T-helper 2 cell treated with Interferon-gamma antibody and Interleukin-4, amounts not matched to agents 5 μg/mL and 100 μg/mL, for 36 hours (primary cell): ENCODE measurements at regions not wholly inside any gene's neighbourhood (a gene's known extent, or its start where the extent isn't known, plus 50 kb on each side); places are given as distances from the start of the nearest gene placed in this dataset.
"Not testable (repeated sequence)": the region's sequence is repeated elsewhere in the genome, so short reads cannot be mapped to it uniquely, and the experiment has no call there.

ENCODE experiments used
- DNase-seq: peaks from one replicate; pipeline ENCODE4 v3.0.0; 2021; ENCODE audit warnings: low spot score
- H3K27ac Mint-ChIP-seq: one replicate; pipeline ENCODE4 v1.8.0; 2021; ENCODE audit warnings: mild to moderate bottlenecking, mixed read lengths
- H3K27me3 Mint-ChIP-seq: one replicate; pipeline ENCODE4 v1.8.0; 2021; ENCODE audit warnings: low read depth, mixed read lengths
- H3K36me3 Mint-ChIP-seq: one replicate; pipeline ENCODE4 v1.8.0; 2021; ENCODE audit warnings: low read depth, mixed read lengths
- H3K4me1 Mint-ChIP-seq: one replicate; pipeline ENCODE4 v1.8.0; 2021; ENCODE audit warnings: low read depth, mixed read lengths
- H3K4me3 Mint-ChIP-seq: one replicate; pipeline ENCODE4 v1.8.0; 2022; ENCODE audit warnings: mild to moderate bottlenecking, moderate library complexity, mixed read lengths
- H3K9me3 Mint-ChIP-seq: one replicate; pipeline ENCODE4 v1.8.0; 2021; ENCODE audit warnings: mixed read lengths

- H3K9me3 Mint-ChIP-seq: peaks cover 24% of the 10 kb centered on the region
- no peak for DNase-seq
- no peaks in the 10 kb centered on the region for H3K27me3 Mint-ChIP-seq
- H3K27ac Mint-ChIP-seq: no peak overlapping the region
- no peak overlapping the region for H3K4me3 Mint-ChIP-seq
- no peaks in the 10 kb centered on the region for H3K4me1 Mint-ChIP-seq
- H3K36me3 Mint-ChIP-seq: peaks cover 5% of the 10 kb centered on the region
Measured at GRCh38 chr12:96085475-96085874, 50.1 kb upstream of the LTA4H start.

GRCh38 chr12:96086190-96086589, 50.8 kb upstream of the LTA4H start:
- H3K27me3 Mint-ChIP-seq, H3K4me3 Mint-ChIP-seq, DNase-seq, H3K4me1 Mint-ChIP-seq, H3K36me3 Mint-ChIP-seq, H3K27ac Mint-ChIP-seq: not testable (repeated sequence)
- H3K9me3 Mint-ChIP-seq: peaks cover 28% of the 10 kb centered on the region

GRCh38 chr12:96091833-96092232, 56.4 kb upstream of the LTA4H start:
- Mint-ChIP-seq H3K4me3 (no peak overlapping the region), H3K27ac (no peak overlapping the region), H3K4me1 (peaks cover 18% of the 10 kb centered on the region), H3K9me3 (peaks cover 23% of the 10 kb centered on the region), H3K27me3 (no peaks in the 10 kb centered on the region), H3K36me3 (no peaks in the 10 kb centered on the region)
- DNase-seq: no peak

- Mint-ChIP-seq H3K9me3 (peaks cover 22% of the 10 kb centered on the region), H3K36me3 (no peaks in the 10 kb centered on the region), H3K27me3 (no peaks in the 10 kb centered on the region), H3K4me1 (peaks cover 23% of the 10 kb centered on the region), H3K4me3 (peak overlapping the region; percentile 35), H3K27ac (peak overlapping the region; percentile 3)
- DNase-seq: no peak
Measured at GRCh38 chr12:96093543-96094196, 58.3 kb upstream of the LTA4H start.

- peak overlapping the region; percentile 7 for H3K27ac Mint-ChIP-seq
- peak overlapping the region; percentile 35 for H3K4me3 Mint-ChIP-seq
- H3K27me3 Mint-ChIP-seq: no peaks in the 10 kb centered on the region
- H3K4me1 Mint-ChIP-seq: peaks cover 26% of the 10 kb centered on the region
- no peak for DNase-seq
- no peaks in the 10 kb centered on the region for H3K36me3 Mint-ChIP-seq
- H3K9me3 Mint-ChIP-seq: peaks cover 17% of the 10 kb centered on the region
Measured at GRCh38 chr12:96094201-96094600, 58.8 kb upstream of the LTA4H start.

- H3K4me3 Mint-ChIP-seq: no peak overlapping the region
- peaks cover 2% of the 10 kb centered on the region for H3K36me3 Mint-ChIP-seq
- H3K27me3 Mint-ChIP-seq: no peaks in the 10 kb centered on the region
- no peak for DNase-seq
- no peak overlapping the region for H3K27ac Mint-ChIP-seq
- peaks cover 36% of the 10 kb centered on the region for H3K4me1 Mint-ChIP-seq
- H3K9me3 Mint-ChIP-seq: no peaks in the 10 kb centered on the region
Measured at GRCh38 chr12:96098631-96099030, 63.2 kb upstream of the LTA4H start.

GRCh38 chr12:96099421-96099820, 64.0 kb upstream of the LTA4H start:
- Mint-ChIP-seq H3K27ac (no peak overlapping the region), H3K27me3 (no peaks in the 10 kb centered on the region), H3K4me1 (peaks cover 29% of the 10 kb centered on the region), H3K9me3 (no peaks in the 10 kb centered on the region), H3K4me3 (no peak overlapping the region), H3K36me3 (peaks cover 2% of the 10 kb centered on the region)
- DNase-seq: no peak

GRCh38 chr12:96099986-96100385, 64.6 kb upstream of the LTA4H start:
- peaks cover 23% of the 10 kb centered on the region for H3K4me1 Mint-ChIP-seq
- H3K27ac Mint-ChIP-seq: no peak overlapping the region
- no peaks in the 10 kb centered on the region for H3K27me3 Mint-ChIP-seq
- H3K4me3 Mint-ChIP-seq: no peak overlapping the region
- DNase-seq: no peak
- peaks cover 2% of the 10 kb centered on the region for H3K36me3 Mint-ChIP-seq
- no peaks in the 10 kb centered on the region for H3K9me3 Mint-ChIP-seq

- peaks cover 2% of the 10 kb centered on the region for H3K36me3 Mint-ChIP-seq
- DNase-seq: no peak
- H3K27me3 Mint-ChIP-seq: no peaks in the 10 kb centered on the region
- H3K4me3 Mint-ChIP-seq: no peak overlapping the region
- H3K9me3 Mint-ChIP-seq: no peaks in the 10 kb centered on the region
- H3K4me1 Mint-ChIP-seq: peaks cover 20% of the 10 kb centered on the region
- H3K27ac Mint-ChIP-seq: no peak overlapping the region
Measured at GRCh38 chr12:96101806-96102205, 66.4 kb upstream of the LTA4H start.

GRCh38 chr12:96103067-96103644, 67.8 kb upstream of the LTA4H start:
- peaks cover 2% of the 10 kb centered on the region for H3K36me3 Mint-ChIP-seq
- DNase-seq: no peak
- no peaks in the 10 kb centered on the region for H3K9me3 Mint-ChIP-seq
- peaks cover 22% of the 10 kb centered on the region for H3K4me1 Mint-ChIP-seq
- no peak overlapping the region for H3K27ac Mint-ChIP-seq
- H3K27me3 Mint-ChIP-seq: no peaks in the 10 kb centered on the region
- H3K4me3 Mint-ChIP-seq: no peak overlapping the region

- H3K4me1 Mint-ChIP-seq: peaks cover 19% of the 10 kb centered on the region
- H3K4me3 Mint-ChIP-seq: no peak overlapping the region
- no peak overlapping the region for H3K27ac Mint-ChIP-seq
Measured at GRCh38 chr12:96104566-96104965, 69.2 kb upstream of the LTA4H start.

GRCh38 chr12:96106137-96106536, 70.8 kb upstream of the LTA4H start:
- DNase-seq: no peak
- Mint-ChIP-seq H3K27ac (no peak overlapping the region), H3K9me3 (no peaks in the 10 kb centered on the region), H3K4me3 (no peak overlapping the region), H3K27me3 (no peaks in the 10 kb centered on the region), H3K36me3 (peaks cover 2% of the 10 kb centered on the region), H3K4me1 (peaks cover 8% of the 10 kb centered on the region)

More at GRCh38 chr12:96104566-96104965, 69.2 kb upstream of the LTA4H start:
- Mint-ChIP-seq H3K27me3 (no peaks in the 10 kb centered on the region), H3K36me3 (peaks cover 3% of the 10 kb centered on the region), H3K9me3 (no peaks in the 10 kb centered on the region)
- DNase-seq: no peak

GRCh38 chr12:96107236-96107635, 71.8 kb upstream of the LTA4H start:
- H3K36me3 Mint-ChIP-seq: peaks cover 2% of the 10 kb centered on the region
- no peak overlapping the region for H3K4me3 Mint-ChIP-seq
- H3K9me3 Mint-ChIP-seq: no peaks in the 10 kb centered on the region
- peaks cover 8% of the 10 kb centered on the region for H3K4me1 Mint-ChIP-seq
- DNase-seq: no peak
- H3K27me3 Mint-ChIP-seq: peaks cover 4% of the 10 kb centered on the region
- H3K27ac Mint-ChIP-seq: no peak overlapping the region

- Mint-ChIP-seq H3K9me3 (no peaks in the 10 kb centered on the region), H3K27me3 (peaks cover 9% of the 10 kb centered on the region), H3K4me3 (peak overlapping the region; percentile 55), H3K27ac (peak overlapping the region; percentile 84), H3K36me3 (peaks cover 2% of the 10 kb centered on the region), H3K4me1 (peaks cover 8% of the 10 kb centered on the region)
- no peak for DNase-seq
Measured at GRCh38 chr12:96108321-96108720, 72.9 kb upstream of the LTA4H start.

- not testable (repeated sequence) for H3K36me3 Mint-ChIP-seq, H3K4me3 Mint-ChIP-seq, DNase-seq, H3K27ac Mint-ChIP-seq, H3K9me3 Mint-ChIP-seq, H3K4me1 Mint-ChIP-seq
- H3K27me3 Mint-ChIP-seq: peaks cover 13% of the 10 kb centered on the region
Measured at GRCh38 chr12:96108941-96109340, 73.6 kb upstream of the LTA4H start.
